ENCODE measurements at regions not wholly inside any gene's neighbourhood (a gene's known extent, or its start where the extent isn't known, plus 50 kb on each side); places are given as distances from the start of the nearest gene placed in this dataset.

DNA sequence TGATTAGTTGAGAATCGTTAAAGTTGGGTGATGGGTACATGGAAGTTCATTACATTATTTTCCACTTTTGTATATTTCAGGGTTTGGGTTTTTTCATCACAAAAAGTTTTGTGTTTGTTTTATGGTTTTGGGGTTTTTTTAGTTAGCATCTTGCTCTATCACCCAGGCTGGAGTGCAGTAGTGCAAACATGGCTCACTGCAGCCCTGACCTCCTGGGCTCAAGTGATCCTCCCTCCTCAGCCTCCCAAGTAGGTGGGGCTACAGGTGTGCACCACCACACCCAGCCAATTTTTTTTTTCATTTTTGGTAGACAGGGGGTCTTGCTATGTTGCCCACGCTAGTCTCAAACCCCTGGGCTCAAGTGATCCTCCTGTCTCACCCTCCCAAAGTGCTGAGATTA is 100.1 kb upstream of the CHD2 start:
- TF ChIP-seq ARNTL (CRISPR knock-in tag; IDR thresholded peaks at IDR 0.05; ENCODE audit: borderline replicate concordance, low read depth) = no peak
- no peak for TF ChIP-seq ZNF565 (CRISPR knock-in tag; conservative IDR thresholded peaks at IDR 0.05; ENCODE audit: low read depth)
- TF ChIP-seq, protein P1, sequence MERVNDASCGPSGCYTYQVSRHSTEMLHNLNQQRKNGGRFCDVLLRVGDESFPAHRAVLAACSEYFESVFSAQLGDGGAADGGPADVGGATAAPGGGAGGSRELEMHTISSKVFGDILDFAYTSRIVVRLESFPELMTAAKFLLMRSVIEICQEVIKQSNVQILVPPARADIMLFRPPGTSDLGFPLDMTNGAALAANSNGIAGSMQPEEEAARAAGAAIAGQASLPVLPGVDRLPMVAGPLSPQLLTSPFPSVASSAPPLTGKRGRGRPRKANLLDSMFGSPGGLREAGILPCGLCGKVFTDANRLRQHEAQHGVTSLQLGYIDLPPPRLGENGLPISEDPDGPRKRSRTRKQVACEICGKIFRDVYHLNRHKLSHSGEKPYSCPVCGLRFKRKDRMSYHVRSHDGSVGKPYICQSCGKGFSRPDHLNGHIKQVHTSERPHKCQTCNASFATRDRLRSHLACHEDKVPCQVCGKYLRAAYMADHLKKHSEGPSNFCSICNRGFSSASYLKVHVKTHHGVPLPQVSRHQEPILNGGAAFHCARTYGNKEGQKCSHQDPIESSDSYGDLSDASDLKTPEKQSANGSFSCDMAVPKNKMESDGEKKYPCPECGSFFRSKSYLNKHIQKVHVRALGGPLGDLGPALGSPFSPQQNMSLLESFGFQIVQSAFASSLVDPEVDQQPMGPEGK (CRISPR knock-in tag; IDR thresholded peaks at IDR 0.05; ENCODE audit: borderline replicate concordance) = no peak
- TF ChIP-seq PPARA (CRISPR knock-in tag; IDR thresholded peaks at IDR 0.05; ENCODE audit: borderline replicate concordance) = no peak

Measured in SK-N-SH treated with all-trans-retinoic acid at 6 μM for 48 hours (cell line).